HG03520 (cell line): ENCODE measurements at regions not wholly inside any gene's neighbourhood (a gene's known extent, or its start where the extent isn't known, plus 50 kb on each side); places are given as distances from the start of the nearest gene placed in this dataset.

Source experiments
- ATAC-seq: cut with Tn5 transposase; IDR thresholded peaks from one replicate; pipeline ENCODE4 v1.9.1; 2021; ENCODE audit warnings: mild to moderate bottlenecking, moderate library complexity; ENCODE audit not compliant: unreplicated experiment

- ATAC-seq = no peak
Observed at GRCh38 chr18:44518091-44518615, 162.5 kb upstream of the SETBP1 start.

GRCh38 chr18:44518666-44519065 is 162.0 kb upstream of the SETBP1 start:
- no peak for ATAC-seq

GRCh38 chr18:44520981-44521667 is 159.6 kb upstream of the SETBP1 start:
- no peak for ATAC-seq

- ATAC-seq = no peak
Observed at GRCh38 chr18:44521668-44522022, 159.0 kb upstream of the SETBP1 start.

- ATAC-seq = no peak
Observed at GRCh38 chr18:44526705-44527415, 153.8 kb upstream of the SETBP1 start.

GRCh38 chr18:44533071-44533470 is 147.6 kb upstream of the SETBP1 start:
- no peak for ATAC-seq

GRCh38 chr18:44536046-44536445 is 144.6 kb upstream of the SETBP1 start:
- no peak for ATAC-seq

GRCh38 chr18:44536619-44537018 is 144.1 kb upstream of the SETBP1 start:
- no peak for ATAC-seq

GRCh38 chr18:44537526-44537925 is 143.2 kb upstream of the SETBP1 start:
- no peak for ATAC-seq

- no peak for ATAC-seq
Observed at GRCh38 chr18:44539926-44540325, 140.8 kb upstream of the SETBP1 start.

GRCh38 chr18:44541159-44541558 is 139.5 kb upstream of the SETBP1 start:
- ATAC-seq = no peak

- ATAC-seq = no peak
Observed at GRCh38 chr18:44541781-44542180, 138.9 kb upstream of the SETBP1 start.

GRCh38 chr18:44543387-44543786 is 137.3 kb upstream of the SETBP1 start:
- no peak for ATAC-seq

- no peak for ATAC-seq
Observed at GRCh38 chr18:44545359-44545985, 135.2 kb upstream of the SETBP1 start.

- no peak for ATAC-seq
Observed at GRCh38 chr18:44546954-44547353, 133.7 kb upstream of the SETBP1 start.

- ATAC-seq = no peak
Observed at GRCh38 chr18:44548291-44549221, 132.1 kb upstream of the SETBP1 start.

- ATAC-seq = no peak
Observed at GRCh38 chr18:44552706-44553105, 128.0 kb upstream of the SETBP1 start.

GRCh38 chr18:44556296-44556695 is 124.4 kb upstream of the SETBP1 start:
- no peak for ATAC-seq

GRCh38 chr18:44557616-44558151 is 123.0 kb upstream of the SETBP1 start:
- ATAC-seq = no peak

- no peak for ATAC-seq
Observed at GRCh38 chr18:44558767-44559166, 121.9 kb upstream of the SETBP1 start.

GRCh38 chr18:44562986-44563385 is 117.7 kb upstream of the SETBP1 start:
- no peak for ATAC-seq
